DMS153 treated with DMSO at 0.1 percent for 48 hours (cell line): ENCODE measurements at regions not wholly inside any gene's neighbourhood (a gene's known extent, or its start where the extent isn't known, plus 50 kb on each side); places are given as distances from the start of the nearest gene placed in this dataset.

Source experiments
- DNase-seq: peaks from one replicate; lab custom pipeline; 2025; ENCODE audit not compliant: unreplicated experiment; lab: John Stamatoyannopoulos, UW

DNA sequence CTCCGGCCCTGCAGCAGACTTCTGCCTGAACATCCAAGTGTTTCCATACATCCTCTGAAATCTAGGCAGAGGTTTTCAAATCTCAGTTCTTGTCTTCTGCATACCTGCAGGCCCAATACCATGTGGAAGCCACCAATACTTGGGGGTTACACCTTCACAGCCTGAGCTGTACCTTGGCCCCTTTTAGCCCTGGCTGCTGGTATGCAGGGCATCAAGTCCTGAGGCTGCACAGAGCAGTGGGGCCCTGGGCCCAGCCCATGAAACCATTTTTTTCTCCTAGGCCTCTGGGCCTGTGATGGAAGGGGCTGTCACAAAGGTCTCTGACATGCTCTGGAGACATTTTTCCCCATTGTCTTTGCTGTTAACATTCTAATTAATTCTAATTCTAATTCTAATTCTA is 680.6 kb downstream of the ELAVL2 start:
- no peak for DNase-seq

DNA sequence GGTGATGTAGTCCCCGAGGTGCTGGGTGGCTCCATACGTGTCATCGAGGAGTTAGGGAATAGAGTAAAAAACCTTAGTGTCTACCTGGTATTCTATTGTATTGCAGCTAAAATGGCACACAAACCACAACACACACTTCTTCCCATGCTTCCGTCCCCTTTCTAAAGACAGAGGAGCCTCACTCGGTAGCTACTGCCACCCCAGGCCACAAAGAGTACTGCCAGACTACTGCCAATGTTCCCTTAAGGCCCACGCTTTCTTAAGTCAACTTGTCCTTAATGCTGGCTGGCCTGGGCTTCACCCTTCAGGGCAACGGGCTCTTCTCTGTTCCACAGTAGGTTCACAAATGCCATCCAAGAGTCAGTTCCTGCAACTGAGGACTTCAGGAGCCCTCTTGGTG is 673.0 kb downstream of the ELAVL2 start:
- DNase-seq, result no peak

DNA sequence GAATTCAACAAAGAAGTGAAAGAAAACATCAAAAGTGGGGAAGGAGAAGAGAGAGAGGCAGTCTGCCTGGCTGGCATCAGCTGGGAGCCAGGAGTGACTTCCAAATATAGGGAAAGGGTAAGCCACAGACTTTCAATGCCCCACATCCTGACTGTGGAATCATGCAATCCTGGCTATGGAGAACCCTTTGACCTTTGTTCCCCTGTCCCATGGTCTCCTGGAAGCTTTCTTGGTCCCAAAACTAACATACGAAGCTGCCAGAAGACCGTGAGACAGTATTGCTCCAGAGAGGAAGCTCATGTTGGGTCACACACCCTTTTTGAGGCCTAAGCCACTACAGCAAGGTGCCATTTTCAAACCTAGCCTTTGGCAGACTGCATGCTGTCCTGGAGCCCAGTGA is 665.5 kb downstream of the ELAVL2 start:
- no peak for DNase-seq

DNA sequence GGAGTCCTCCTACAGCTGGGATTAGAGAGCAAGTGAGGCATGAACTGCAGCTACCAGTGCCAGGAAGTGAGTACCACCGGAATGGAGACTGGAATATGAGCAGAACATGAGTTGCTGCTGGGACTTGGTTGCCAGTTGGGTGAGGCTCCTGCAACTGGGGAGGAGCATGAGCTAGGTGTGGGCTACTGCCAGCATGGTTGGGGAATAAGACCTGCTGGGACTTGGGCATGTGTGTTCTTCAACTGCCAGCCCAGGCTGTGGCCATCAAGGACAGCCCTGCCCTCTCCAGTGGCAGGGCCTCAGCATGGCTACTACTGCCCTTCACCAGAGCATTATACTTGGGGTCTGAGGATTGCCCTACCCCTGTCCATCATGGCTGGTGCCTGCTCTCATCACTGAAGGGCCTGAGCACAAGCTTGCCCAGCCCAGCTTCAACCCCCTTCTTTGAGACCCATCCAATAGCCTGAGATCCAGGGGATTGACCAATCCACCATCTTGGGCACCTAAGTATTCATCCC is 665.0 kb downstream of the ELAVL2 start:
- DNase-seq, result no peak

DNA sequence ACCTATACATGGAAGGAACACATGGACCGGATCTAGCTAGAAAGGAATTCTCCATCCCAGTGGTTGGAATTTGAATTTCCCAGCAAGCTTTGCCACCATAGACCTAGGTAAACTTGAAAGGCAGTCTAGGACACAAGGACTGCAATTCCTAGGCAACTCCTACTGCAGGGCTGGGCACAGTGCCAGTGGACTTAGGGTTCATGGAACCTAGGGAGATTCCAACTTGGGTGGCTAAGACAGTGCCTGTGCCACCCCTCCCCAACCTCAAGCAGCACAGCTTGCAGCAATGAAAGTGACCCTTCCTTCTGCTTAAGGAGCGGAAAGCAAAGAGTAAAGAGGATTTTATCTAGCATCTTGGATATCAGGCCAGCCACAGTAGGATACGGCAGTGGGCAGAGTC is 663.3 kb downstream of the ELAVL2 start:
- DNase-seq, result no peak

DNA sequence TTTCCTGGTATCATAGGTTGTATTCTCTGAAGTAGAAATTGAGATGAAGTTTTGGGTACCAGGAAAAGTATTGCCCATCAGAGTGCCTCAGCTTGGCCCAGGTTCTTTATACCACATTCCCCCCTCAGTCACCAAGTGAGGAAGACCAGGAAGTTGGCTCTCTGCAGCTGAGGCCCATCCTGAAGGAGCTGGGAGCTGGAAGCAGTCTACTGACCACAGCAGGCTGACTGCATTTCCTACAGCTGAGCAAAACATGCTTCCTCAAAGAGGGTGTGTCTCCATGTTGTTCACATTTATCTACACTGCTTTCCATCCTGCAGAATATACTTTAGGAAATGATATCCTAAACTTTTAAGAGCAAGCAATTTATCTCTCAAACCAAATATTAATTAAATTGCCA is 654.6 kb downstream of the ELAVL2 start:
- DNase-seq, result no peak

DNA sequence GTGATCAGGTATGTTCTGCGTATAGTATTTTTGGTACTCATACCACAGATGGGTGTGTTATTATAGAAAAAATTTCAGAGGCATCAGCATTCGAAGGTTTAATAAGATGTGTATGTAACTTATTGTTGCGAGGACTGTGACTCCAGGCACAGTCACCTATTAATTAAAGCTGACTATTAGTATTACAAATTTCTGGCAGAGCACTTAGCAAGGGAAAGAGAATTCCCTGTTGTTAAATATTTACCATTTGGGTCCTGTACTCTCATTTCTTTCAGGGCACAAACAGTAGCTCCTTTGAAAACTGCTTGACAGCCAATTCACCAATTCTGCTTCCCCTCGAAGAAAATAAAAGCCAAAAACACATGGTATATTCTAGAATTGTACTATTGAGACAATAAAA is 653.8 kb downstream of the ELAVL2 start:
- no peak for DNase-seq

DNA sequence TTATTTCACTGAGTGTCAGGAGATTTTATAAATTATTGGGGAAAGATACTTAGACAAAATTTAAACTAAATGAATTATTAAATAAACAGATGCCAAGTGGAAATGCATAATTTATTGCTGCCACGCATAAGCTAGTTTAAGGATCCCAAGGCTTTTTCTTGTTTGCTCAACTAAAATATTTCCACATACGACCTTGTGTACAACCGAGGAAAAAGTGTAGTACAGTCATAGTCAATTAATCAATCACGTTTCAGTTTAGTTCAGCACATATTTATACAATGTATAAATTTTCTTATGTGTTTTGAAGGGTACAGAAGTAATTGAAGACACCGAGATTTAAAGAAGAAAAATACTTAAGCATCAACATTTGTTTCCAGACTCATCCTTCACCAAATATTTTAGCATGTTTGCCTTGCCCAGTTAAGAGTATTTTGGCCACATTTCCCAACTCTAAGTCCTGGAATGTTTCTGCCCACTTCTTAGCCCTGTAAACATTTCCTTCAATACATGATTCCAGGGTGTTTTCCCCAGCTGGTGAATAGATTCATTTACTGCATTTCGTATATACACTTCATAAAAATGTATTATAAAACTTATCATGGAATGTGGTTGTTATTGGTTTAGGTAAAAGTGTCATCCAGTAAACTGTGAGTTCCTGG is 652.9 kb downstream of the ELAVL2 start:
- no peak for DNase-seq

DNA sequence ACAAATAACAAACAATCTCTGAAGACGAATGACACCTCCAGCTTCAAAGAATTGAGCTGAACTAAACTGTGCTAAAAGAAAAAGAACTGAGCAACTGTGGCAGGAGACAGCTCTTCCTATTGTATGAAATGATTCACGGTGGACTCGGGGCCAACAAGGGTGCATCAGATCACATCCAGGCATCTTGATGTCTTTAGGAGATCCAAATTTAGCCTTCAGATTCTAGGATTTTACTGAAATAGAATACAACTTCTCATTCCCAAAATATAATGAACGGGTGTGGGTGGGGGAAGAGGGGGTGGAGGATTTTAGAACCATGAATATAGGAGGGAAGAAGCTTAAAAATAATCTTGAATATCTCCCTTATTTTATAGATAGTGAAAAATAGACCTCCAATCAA is 631.8 kb downstream of the ELAVL2 start:
- DNase-seq, result no peak

DNA sequence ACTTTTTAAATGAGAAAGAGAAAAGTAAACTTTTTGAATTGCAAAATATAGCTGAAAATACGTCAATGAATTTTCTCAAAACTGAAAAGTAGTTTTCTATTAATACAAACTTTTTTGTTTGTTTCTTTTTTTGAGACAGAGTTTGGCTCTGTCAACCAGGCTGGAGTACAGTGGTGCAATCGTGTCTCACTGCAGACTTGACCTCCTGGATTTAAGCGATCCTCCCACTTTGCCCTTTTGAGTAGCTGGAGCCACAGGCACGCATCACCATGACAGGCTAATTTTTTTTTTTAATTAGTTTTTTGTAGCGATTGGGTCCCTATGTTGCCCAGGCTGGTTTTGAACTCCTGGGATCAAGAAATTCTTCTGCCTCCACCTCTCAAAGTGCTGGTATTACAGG is 610.4 kb downstream of the ELAVL2 start:
- DNase-seq, result no peak

DNA sequence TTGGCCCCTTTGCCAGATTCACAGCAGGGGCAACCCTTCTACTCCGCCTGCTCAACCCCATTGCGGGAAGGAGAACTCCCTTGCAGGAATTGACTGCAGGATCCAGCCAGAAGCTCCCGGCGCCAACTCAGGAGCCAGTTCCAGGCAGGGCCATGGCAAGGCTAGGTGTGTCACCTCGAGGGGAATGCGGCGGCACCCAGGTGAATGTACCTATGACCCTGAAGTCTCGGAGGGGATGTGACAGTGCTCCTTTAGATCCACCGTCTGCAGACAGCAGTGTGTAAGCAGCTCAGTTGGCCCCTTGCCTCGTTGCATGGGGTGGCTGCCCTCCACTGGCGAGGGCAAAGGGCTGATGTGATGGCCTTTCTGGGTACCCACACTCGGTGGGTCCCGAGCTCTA is 606.6 kb downstream of the ELAVL2 start:
- DNase-seq, result no peak

DNA sequence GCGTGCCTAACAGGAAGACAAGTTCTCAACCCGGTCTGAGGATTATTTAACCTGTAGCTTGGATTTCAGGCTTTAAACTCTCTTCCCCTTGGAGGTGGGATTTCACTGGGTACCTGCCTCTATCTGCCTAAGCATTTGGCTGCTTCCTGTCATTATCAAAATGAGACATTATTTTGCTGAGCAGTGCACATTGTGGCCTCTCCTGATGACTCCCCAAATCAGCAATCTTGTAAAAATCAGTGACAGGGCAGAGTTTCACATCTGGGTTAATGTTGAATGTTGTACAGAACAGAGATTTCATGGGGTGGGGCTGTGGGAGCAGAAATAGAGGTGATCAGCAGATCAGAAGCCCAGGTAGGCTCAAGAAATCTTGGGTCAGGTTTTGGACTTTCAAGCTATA is 605.9 kb downstream of the ELAVL2 start:
- no peak for DNase-seq

DNA sequence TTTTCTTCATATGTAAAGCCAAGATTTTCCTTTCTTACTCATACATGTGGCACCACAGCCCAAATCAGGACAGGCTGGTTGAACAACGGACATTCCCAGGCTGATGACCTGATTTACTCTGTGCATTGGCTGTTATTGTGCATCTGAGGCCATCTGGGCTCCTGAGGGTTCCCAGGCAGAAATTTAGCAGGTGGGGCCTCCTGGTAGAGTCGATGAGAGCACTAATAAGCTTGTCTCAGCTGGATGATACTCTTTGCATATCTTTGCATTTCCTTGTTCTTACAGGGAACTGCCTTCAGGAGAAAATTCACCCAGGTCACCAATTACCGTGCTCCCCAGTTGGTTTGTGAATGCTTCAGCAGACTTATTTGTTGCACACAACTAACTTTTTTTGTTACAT is 605.1 kb downstream of the ELAVL2 start:
- DNase-seq, result no peak

DNA sequence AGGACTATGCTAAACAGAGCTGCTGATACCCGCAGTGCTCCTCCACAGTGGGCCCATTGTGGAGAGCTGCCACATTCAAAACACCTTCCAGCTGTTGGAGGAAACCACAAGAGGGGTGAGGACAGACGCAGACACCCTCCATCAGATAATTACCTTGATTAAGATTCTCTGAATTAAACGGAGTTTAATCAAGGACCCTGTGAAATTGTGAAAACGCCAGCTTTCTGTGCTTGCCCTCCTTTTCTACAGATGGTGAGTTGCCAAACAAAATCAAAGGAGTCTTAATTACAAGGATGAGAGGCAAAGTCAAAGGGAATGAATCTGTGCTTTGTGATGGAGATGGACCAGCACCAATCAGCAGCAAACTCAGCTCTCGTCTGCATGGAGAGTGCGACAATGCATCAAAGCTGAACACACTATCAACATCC is 596.1 kb downstream of the ELAVL2 start:
- no peak for DNase-seq

DNA sequence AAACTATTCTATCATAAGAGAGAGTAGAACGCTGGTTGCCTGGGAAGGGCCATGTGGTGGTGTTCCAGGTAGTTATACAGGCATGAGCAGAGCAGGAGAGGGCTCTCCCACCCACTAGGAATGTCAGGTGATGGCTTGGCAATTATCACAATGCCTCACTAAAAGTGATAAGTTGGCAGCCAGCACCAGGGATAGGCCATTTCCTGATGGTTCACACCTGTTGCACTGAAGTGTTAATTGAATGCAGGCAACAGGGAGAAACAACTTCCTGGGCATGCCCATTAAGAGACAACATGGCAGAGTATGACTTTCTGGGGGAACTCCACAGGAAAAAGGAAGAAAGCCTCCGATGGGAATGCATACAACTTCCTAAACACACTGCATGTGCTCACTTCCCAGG is 593.2 kb downstream of the ELAVL2 start:
- DNase-seq, result no peak

DNA sequence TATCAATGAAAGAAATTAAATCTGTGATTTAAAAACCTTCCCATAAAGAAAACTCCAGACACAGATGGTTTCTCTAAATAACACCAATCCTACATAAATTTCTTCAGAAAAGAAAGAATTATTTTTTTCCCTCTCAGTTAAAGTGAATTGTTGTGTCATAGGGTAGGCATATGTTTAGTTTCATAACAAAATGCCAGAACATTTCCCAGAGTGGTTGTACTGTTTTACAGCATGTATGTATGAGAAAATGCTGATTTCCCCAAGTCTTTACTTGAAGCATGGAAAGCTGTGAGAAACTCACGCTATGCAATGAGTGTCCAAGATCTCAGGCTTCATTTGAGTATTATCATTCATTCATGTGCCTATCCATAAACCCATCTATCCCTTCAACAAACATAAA is 582.5 kb downstream of the ELAVL2 start:
- no peak for DNase-seq

DNA sequence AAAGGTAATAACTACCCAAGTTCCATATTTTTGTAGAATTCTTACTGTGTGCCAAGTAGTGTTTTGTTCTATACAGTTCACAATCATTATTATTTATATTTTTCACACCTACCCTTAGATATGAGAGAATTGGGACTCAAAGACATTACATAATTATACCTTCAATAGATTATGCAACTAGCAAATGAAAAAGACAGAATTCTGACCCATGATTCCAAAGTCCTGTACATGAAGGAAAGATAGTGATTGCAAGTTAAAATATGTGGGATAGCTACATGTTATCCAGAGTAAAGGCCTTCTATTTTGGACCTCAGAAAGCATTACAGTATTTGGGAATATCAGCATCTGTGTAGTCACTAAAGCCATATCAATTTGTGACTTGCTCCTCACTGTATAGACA is 581.0 kb downstream of the ELAVL2 start:
- no peak for DNase-seq

DNA sequence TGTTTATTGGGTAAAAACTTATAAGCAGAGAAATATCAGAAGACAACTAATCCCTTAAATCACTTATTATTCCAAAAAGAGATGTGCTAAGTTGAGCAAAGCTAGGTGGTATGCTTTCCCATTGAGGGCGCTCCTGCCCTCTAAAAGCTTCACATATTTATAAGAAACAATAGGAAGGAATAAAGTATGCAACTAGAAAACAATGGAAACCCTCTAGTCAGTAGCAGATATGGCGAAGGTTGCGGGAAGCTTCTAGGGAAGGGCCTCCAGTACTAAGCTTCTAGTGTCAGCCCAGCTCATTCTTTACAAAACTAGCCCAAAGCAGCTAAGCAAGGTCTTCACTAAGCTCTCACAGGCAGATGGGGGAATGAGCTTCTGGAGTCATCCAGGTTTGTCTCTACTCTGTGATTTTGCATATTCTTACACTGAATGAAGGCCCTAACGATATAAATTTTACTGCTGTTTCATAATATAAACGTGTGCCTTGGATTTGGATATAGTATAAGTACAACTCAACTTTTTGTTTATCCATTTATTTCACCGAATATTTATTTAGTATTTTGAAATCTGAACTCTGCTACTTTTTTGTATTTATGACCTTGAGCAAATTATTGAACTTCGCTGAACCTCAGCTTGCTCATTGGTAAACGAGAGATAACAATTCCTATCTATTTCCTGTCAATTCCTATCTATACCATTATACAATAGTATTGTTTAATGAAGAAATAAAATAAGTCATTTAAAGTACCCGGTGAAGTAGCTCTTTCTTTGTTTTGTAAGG is 571.4 kb downstream of the ELAVL2 start:
- DNase-seq, result no peak

DNA sequence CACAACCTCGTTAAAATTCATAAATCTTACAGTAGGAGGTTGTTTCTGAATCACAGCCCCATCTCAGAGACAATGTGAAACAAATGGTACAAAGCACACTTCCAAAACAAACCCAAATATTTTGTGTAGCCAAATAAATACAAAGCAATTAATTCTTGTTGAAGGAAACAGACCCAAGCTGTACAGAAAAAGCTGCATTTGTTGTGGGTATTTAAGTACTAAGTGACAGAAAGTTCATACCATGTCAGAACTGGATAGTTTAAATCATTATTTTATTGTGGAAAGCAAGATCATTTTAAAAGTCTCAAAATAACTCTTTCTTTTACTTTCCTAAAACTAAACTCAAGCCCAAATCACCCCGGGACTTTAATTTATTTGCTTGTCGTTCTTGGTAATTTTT is 570.7 kb downstream of the ELAVL2 start:
- no peak for DNase-seq

DNA sequence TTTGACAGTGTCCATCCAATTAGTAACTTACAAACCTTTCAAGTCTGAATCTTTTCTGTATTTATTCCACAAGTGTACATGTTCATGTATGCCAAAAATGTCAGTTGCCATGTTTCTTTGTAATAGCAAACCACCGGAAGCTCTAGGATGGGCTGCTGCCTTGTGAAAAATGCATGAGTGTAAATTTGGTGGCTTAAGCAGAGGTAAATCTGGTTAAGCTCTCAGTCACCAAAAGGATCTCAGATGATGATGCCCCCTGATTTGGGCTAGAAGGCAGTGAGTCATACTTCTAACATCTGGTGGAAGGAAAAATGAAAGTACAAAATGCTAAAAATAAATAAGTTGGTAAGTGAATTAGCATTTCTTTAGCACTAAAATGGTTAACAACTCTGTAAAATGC is 567.5 kb downstream of the ELAVL2 start:
- DNase-seq, result no peak

DNA sequence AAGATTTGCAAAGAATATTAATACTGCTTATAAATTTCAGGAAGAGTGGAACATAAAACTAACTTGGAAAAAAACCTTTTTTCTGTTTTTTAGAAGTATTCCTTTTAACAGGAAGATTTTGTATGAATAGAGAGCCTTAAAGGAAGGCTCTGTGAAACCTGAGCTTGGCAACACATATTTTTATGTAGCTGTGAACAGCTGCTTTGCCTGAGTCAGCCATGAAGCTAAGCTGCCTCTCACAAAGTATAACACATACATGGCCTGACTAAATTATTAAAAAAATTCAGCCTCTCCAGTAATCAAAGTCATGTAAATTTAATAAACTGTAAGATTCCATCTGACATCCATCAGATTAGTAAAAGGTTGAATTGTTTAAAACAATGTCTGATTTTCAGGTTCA is 547.5 kb downstream of the ELAVL2 start:
- no peak for DNase-seq

DNA sequence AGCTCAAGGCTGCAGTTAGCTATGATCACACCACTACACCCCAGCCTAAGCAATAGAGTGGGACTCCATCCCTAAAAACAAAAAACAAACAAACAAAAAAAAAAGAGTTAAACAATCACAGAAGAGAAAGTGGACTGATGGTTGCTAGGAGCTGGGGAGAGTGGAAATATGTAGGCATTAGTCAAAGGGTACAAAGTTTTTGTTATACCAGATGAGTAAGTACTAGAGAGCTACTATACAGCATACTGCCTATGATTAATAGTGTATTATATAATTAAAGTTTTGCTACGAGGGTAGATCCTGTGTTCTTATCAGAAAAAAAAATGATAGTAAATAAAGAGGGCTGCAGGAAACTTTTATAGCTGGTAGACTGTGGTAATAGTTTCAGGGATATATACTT is 538.6 kb downstream of the ELAVL2 start:
- no peak for DNase-seq

DNA sequence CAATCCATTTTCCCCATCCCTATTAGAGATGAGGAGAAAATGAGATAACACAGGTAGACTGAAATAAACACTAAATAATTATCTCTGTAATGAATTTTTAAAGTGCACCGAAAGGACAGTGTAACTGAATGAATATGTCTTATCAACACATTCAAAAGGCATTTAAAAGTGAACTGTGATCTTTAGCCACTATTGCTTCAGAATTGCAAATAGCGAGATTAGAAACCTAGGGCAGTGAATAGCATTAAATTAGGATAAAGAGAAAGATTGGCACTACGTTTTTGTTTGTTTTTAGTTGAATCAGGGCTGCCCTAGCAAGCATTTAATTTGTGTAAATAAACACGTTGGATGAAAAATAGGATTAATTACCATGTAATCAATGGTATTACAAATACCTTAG is 537.5 kb downstream of the ELAVL2 start:
- DNase-seq, result no peak
